ENCODE measurements at regions not wholly inside any gene's neighbourhood (a gene's known extent, or its start where the extent isn't known, plus 50 kb on each side); places are given as distances from the start of the nearest gene placed in this dataset.

- no peaks in the 10 kb centered on the region for H3K4me1 Mint-ChIP-seq
- H3K9me3 Mint-ChIP-seq = peaks cover 12% of the 10 kb centered on the region
- H3K27me3 Mint-ChIP-seq (ENCODE audit: low read depth, poor library complexity) = no peaks in the 10 kb centered on the region
- peaks cover 6% of the 10 kb centered on the region for H3K36me3 Mint-ChIP-seq (ENCODE audit: low read depth)
- no peak overlapping the region for H3K27ac Mint-ChIP-seq
- H3K4me3 Mint-ChIP-seq = no peak overlapping the region
- no peak for DNase-seq
- TF ChIP-seq CTCF (IDR thresholded peaks at IDR 0.05) = no peak
Observed at GRCh38 chr9:73682789-73683188, 531.1 kb downstream of the ANXA1 start.

GRCh38 chr9:73683862-73684591, 532.4 kb downstream of the ANXA1 start:
- peaks cover 12% of the 10 kb centered on the region for H3K9me3 Mint-ChIP-seq
- DNase-seq = peak; percentile 3

GRCh38 chr9:73684601-73685000, 532.9 kb downstream of the ANXA1 start:
- Mint-ChIP-seq H3K4me3 (no peak overlapping the region), H3K4me1 (no peaks in the 10 kb centered on the region), H3K27me3 (ENCODE audit: low read depth, poor library complexity) (no peaks in the 10 kb centered on the region), H3K9me3 (peaks cover 12% of the 10 kb centered on the region), H3K36me3 (ENCODE audit: low read depth) (peaks cover 6% of the 10 kb centered on the region), H3K27ac (no peak overlapping the region)
- DNase-seq = no peak
- no peak for TF ChIP-seq CTCF (IDR thresholded peaks at IDR 0.05)

More at GRCh38 chr9:73683862-73684591, 532.4 kb downstream of the ANXA1 start:
- Mint-ChIP-seq H3K4me1 (no peaks in the 10 kb centered on the region), H3K36me3 (ENCODE audit: low read depth) (peaks cover 6% of the 10 kb centered on the region), H3K27ac (no peak overlapping the region), H3K27me3 (ENCODE audit: low read depth, poor library complexity) (no peaks in the 10 kb centered on the region), H3K4me3 (no peak overlapping the region)
- TF ChIP-seq CTCF (IDR thresholded peaks at IDR 0.05) = peak; percentile 58

- Mint-ChIP-seq H3K4me3 (no peak overlapping the region), H3K9me3 (peaks cover 12% of the 10 kb centered on the region), H3K27me3 (ENCODE audit: low read depth, poor library complexity) (no peaks in the 10 kb centered on the region), H3K36me3 (ENCODE audit: low read depth) (peaks cover 6% of the 10 kb centered on the region), H3K4me1 (no peaks in the 10 kb centered on the region), H3K27ac (no peak overlapping the region)
- no peak for TF ChIP-seq CTCF (IDR thresholded peaks at IDR 0.05)
- DNase-seq = no peak
Observed at GRCh38 chr9:73685786-73686185, 534.1 kb downstream of the ANXA1 start.

- no peak overlapping the region for H3K4me3 Mint-ChIP-seq
- no peak for TF ChIP-seq CTCF (IDR thresholded peaks at IDR 0.05)
- no peaks in the 10 kb centered on the region for H3K27me3 Mint-ChIP-seq (ENCODE audit: low read depth, poor library complexity)
- H3K9me3 Mint-ChIP-seq = no peaks in the 10 kb centered on the region
- no peaks in the 10 kb centered on the region for H3K4me1 Mint-ChIP-seq
- no peak overlapping the region for H3K27ac Mint-ChIP-seq
- DNase-seq = no peak
- H3K36me3 Mint-ChIP-seq (ENCODE audit: low read depth) = no peaks in the 10 kb centered on the region
Observed at GRCh38 chr9:73689051-73689870, 537.6 kb downstream of the ANXA1 start.
